GM21390 (cell line): ENCODE measurements at regions not wholly inside any gene's neighbourhood (a gene's known extent, or its start where the extent isn't known, plus 50 kb on each side); places are given as distances from the start of the nearest gene placed in this dataset.
"Not testable (repeated sequence)": the region's sequence is repeated elsewhere in the genome, so short reads cannot be mapped to it uniquely, and the experiment has no call there.

Experiments
- ATAC-seq: cut with Tn5 transposase; IDR thresholded peaks from one replicate; pipeline ENCODE4 v1.9.1; 2021; ENCODE audit not compliant: unreplicated experiment

DNA sequence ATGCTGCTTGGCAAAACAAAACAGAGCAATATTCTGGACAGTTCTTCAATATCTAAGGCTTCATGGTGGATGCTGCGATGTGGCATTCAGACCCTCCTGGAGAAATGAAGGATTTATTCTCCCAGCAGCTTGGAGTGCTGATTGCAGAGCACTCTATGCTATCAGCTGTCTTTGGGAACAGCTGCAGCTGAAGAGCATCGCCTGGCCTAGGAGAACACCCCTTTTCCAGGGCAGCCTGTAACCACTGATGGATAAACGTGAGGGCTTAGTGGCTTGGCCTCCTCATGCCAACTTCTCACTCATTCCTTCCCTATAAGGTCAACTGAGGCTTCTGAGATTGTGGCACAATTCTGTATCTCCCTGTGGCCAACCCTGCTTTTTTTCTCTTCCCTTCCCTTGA is 638.1 kb upstream of the CNTNAP2 start:
- no peak for ATAC-seq

DNA sequence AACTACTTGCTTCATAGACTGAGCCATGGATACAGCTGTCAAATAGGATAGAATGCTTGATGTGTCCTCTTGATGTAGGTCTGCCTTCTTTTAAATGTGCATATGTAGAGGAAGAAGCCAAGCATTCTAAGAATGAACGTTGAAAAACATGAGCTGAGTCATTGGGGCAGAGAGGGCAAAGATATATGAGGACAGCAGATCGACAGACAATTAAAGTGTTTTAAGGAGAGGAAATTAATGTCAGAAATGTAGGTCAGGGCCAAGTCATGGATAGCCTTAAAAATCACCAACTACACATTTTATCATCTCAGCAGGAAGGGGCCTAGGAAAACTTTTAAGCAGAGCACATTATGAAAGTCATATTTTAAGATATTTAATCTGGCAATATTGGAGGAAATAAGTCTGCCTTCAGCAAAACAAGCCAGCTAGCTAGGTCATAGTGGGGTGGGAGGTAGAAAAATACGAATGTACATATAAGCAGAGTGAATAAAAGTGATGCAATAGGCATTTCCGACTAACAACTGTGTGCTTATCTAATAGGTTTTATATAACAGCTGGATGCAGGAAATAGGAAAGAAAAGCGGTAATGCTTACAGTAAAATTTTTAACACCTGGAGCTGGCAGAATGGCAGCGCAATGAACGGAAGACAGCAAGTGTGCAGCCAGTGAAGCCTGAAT is 638.3 kb upstream of the TPK1 start:
- no peak for ATAC-seq

DNA sequence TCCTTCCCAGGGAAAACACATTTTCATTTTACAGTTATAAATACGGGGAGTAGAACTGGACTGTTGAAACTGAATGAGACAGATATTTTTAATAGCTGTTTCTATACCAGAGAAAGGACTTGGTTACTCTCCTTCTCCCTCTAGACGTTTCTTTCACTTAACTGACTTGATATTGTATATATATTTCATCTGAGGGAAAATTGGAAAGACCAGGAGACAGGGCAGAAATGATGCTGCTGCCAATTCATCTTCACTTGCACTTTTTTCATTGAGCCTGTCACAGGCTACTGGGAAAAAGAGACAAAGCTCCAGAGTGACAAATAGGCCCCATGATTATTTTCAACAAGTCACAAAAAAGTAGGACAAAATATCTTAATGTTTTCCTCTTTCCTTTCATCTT is 636.0 kb upstream of the TPK1 start:
- ATAC-seq, result no peak

DNA sequence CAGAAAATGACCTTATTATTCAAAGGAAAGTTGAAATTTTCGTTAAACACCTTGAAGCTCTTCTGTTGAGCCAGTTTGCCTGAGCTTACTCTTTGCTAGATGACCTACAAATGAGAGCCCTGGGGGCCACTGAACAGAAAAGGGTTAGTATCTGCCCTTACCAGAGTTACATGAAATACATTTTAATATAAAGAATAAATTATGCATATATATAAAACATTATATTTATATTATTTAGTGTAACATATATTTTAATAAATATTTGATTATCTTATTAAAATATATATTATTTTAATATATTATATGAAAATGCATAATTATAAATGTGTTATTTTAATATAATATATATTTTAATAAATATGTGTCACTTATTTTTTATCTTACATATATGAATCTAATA is 628.4 kb upstream of the TPK1 start:
- ATAC-seq, result no peak

DNA sequence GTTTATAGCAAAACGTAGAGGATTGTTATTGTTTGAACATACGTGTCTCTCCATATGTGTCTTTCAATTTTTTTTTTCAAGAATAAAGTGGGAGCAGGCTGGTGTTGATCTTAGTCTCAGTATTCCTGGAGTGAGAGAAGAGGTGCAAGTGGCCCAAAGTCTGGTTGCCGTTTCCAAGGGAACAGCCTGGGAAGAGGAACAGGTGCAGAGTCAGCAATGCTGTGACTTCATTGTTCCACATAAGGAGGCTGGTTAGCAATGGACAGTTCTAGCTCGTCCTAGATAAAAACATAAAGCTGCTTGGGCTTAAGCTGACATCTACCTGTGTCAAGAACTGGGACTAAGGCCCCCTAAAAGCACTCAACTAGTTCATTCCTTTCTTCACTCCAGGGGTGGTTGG is 626.6 kb upstream of the TPK1 start:
- no peak for ATAC-seq

DNA sequence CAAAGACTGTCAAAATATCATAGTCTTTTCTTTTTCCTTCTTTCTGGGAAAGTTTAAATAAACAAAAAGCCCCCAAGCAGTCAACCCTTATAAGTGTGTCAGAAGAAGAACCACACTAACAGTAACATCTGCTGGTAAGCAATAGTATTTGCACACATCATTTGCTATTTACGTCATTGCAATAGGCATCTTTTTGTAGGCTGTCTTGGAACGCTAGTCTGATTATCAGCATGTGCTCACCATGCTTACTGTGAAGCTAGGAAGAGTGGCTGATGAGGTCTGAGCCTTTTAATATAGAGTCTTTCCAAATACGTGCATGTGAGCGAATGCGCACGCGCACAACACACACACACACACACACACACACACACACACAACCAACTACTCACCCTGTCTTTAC is 599.0 kb upstream of the TPK1 start:
- ATAC-seq, result no peak

DNA sequence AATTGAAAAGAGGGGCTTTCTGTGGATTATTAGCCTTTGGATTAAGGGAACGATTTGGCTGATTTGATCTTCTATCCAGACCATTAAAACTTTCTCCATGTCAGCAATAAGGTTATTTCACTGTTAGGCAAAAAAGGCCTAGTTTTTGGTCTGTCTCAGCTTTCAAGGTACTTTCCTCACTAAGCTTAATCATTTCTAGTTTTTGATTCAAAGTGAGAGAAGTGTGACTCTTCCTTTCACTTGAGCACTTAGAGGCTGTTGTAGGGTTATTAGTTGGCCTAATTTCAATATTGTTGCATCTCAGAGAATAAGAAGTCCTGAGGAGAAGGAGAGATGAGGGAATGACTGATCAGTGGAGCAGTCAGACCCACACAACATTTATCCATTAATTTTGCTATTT is 596.0 kb upstream of the TPK1 start:
- ATAC-seq, result no peak

DNA sequence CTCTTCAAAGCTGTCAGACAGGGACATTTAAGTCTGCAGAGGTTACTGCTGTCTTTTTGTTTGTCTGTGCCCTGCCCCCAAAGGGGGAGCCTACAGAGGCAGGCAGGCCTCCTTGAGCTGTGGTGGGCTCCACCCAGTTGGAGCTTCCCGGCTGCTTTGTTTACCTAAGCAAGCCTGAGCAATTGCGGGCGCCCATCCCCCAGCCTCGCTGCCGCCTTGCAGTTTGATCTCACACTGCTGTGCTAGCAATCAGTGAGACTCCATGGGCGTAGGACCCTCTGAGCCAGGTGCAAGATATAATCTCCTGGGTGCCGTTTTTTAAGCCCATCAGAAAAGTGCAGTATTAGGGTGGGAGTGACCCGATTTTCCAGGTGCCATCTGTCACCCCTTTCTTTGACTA is 582.6 kb upstream of the TPK1 start:
- ATAC-seq, result not testable (repeated sequence)

DNA sequence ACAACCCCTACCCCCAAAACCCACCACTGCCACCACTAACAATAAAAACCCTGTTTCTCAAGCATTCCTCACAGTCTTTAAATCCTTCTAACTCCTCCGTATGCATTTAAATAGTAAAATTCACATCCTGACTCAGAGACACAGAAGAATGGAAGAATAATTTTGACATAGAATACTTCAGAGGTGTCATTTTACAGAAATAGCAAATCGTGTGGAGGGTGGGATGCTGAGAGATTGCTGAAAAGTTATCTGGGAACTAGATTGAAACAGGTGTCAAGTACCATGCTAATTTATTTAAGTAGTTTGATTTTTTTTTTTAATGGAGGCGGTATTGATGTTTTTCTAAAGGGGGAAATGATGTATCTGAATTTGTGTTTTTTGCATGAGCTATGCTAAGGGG is 575.2 kb upstream of the TPK1 start:
- ATAC-seq, result no peak

DNA sequence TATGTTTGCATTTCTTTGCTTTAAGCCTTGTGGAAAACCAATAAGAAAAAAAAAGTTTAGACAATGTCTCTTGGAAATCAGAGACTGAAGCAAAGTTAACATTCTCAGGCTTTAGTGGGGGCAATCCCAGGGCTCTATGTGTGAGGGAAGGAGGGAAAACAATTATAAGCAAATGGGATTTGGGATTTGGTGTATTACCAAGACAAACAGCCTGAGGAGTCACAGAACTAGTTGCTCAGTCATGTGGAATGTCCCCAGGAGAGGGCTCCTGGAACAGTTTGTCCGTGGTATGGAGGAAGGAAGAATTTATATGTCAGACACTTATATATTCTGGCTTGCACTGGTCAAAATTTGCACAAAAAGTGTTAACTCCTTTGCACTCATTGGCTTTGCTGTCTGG is 562.9 kb upstream of the TPK1 start:
- ATAC-seq, result no peak

DNA sequence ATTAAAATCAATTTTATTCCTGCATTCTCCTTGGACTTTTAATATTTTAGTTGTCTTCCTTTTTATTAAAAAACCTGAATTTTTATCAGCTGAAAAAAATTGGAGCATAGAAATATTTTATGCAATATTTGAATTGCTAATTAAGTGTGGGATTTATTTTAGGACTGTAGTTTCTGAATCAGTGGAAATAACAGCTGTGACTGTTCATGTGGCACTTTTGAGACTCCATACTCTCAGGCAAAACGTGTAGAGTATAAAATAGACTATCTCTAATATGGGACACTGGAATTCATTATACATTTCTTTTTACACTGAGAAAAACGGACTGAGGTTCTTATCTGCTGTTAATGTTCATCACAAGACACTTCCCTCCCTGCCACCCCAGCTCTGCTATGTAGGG is 558.3 kb upstream of the TPK1 start:
- ATAC-seq, result no peak

DNA sequence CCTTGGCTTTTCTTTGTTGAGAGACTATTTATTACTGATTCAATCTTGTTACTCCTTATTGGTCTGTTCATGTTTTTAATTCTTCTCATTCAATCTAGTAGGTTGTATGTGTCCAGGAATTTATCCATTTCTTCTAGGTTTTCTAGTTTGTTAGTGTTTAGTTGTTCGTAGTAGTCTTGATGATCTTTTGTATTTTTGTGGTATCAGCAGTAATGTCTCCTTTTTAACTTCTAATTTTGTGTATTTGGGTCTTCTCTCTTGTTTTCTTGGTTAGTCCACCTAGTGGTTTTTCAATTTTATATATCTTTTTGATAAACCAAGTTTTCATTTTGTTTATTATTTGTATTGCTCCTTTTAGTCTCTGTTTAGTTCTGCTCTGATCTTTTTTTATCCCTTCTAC is 546.9 kb upstream of the TPK1 start:
- ATAC-seq, result no peak

DNA sequence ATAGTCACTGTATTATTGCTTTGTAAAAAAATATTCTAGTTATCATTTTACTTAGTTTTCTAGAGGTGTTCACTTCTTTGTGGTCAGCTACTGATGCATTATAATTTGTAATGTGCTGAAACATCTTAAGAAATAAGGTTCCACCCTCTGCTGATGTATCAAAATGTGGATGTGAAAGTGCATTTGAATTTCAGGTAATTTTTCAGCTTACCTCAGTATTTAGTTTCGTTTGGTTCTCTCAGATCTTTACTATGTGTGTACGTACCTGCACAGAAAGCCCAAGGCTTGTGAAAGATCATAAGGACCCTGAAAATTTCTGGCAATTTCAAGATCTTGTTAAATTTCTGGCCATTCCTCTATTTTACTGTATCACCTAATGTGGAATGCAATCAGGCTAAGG is 542.3 kb upstream of the TPK1 start:
- no peak for ATAC-seq

DNA sequence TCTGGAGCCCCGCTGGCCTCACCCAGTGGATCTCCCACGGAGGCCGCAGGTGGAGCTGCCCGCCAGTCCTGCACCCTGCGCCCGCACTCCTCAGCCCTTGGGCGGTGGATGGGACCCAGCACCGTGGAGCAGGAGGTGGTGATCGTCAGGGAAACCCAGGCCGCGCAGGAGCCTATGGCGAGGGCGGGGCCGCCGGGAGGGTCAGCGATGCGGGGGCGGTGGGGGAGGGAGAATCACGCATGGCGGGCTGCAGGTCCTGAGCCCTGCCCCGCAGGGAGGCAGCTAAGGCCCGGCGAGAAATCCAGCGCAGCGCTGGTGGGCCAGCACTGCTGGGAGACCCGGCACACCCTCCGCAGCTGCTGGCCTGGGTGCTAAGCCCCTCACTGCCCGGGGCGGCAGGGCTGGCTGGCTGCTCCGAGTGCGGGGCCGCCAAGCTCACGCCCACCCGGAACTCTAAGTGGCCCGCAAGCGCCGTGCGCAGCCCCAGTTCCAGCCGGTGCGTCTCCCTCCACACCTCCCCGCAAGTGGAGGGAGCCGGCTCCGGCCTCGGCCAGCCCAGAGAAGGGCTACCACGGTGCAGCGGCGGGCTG is 524.8 kb upstream of the TPK1 start:
- ATAC-seq, result no peak

DNA sequence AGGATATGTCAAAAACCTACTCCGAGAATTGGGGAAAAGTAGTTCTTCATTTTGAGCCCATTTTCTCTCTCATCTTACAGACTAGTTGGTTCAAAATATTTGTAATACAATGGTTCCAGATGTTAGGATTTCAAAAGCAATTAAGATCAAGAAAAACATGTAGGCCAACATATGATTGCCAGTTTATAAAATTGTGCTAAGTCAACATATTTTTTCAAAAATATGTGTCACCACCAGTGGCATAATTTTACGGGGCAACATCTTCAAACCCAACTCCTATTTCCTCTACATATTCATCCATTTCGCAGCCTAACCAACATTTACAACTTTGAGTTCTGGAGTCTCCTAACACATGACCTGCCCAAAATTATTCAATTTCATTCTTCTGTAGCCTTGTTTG is 514.5 kb upstream of the TPK1 start:
- ATAC-seq, result no peak

DNA sequence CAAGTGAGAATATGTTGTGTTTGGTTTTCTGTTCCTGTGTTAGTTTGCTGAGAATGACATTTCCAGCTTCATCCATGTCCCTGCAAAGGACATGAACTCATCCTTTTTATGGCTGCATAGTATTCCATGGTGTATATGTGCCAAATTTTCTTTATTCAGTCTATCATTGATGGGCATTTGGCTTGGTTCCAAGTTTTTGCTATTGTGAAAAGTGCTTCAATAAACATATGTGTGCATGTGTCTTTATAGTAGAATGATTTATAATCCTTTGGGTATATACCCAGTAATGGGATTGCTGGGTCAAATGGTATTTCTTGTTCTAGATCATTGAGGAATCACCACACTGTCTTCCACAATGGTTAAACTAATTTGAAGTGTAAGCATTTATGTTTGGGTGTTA is 513.6 kb upstream of the TPK1 start:
- not testable (repeated sequence) for ATAC-seq

DNA sequence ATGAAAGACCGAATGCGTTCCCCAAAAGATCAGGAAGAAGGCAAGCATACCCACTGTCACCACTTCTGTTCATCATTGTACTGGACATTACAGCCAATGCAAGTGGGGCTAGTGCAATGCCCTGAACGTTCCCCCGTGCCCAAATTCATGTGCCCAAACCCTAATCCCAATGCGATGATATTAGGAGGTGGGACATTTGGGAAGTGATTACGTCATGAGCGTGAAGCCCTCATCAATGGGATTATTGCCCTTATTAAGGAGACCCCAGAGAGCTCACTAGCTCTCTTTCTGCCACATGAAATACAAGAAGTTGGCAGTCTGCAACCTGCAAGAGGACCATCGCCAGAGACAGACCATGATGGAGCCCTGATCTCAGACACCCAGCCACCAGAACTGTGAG is 511.4 kb upstream of the TPK1 start:
- no peak for ATAC-seq

DNA sequence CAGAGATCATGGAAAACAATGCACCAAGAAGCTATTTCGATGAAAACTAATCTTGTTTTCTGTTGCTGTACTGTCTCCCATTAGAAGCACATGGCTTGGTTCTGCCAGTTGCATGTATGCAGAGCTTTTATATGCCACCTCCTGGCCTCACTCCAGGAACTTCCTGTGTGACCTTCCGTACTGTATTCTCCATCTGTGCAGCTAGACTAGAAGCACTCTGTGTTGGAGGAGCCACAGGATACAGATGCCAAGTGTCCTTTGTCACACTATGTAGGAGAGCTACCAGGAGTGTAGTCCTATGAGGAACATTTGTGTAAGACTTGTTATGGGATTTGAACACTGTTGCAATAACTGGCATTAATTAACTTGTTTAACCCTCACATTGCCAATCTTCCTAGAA is 503.5 kb upstream of the TPK1 start:
- no peak for ATAC-seq

DNA sequence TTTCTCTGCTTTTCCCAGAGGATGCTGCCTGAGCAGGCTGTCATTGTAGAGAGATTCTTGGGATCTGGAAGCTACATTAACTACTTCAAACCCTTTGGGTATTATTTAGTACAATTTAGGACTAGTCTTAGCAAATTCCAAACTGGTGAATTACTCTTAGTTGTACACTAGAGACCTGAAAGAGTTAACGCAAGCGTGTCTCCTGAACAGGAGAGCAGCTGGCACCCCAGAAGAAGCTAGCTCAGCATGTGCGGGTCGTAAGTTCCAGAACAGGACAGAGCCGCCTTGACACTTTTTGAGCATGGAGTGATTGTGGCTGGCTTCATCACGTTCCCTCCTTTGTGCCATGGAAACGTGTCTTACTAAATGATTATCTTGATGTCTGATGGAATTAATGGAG is 495.7 kb upstream of the TPK1 start:
- ATAC-seq, result no peak

DNA sequence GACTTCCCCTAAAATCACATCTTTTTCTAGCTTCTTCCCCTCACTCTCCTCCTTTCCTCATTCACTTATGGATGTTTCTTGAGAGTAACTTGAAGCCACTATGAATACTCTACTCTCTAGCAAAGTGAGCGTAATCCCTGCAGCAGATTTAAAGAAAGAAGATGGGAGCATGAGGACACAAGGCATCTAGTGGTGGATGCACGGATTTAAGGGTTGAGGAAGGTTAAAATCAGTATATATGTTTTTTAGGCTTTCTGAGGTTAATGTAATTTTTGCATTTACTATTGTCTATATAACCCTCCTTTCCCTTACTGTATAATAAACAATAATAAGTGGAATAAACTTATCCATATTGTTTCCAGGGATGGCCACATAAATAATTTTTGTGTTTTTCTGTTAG is 495.2 kb upstream of the TPK1 start:
- no peak for ATAC-seq

DNA sequence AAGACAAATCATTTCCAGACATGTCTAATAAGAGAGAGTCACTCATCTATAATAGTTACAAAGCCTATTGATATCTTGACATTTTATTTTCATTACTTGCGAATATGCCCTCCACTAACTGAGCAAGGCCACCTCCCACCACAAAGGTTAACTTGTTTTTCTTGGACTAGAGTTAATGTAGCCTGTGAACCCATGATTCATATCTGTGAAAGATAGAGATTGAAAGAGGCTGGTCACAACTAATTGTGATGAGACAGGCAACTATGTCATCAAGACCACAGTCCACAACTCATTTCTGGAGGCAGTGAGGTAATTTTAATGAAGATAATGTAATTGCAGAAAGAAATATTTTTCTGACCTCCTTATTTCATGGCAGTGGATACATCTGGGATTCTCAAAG is 491.8 kb upstream of the TPK1 start:
- no peak for ATAC-seq

DNA sequence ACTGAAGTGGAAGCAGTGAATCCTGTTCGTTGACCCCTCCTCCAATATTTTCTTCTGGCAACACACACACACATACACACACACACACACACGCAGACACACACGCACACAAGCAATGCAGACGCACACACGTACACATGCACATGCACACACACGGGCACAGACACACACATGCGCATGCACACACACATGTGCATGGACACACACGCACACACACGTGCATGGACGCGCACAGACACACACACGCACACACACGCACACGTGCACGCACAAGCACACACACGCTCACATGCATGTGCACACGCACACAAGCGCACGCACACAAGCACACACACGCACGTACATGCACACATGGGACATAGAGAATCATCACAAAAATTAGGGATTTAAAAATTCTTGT is 488.2 kb upstream of the TPK1 start:
- no peak for ATAC-seq

DNA sequence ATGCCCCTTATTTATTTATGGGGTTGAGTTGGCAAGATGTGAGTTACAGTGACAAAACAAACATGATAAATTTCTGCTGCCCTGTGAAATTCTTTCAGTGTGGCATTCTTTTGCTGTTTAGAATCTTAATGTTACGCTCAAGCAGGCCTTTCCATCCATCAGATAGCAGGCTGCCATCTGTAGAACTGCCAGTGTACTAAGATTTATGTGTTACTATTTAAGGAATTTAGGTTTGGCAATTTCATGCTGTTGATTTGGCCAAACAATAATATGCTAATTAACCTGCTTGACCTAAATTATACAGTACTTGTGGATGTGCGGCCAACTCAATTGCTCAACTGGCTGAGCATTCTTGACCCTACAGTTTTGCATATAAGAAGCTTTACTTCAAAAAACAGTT is 477.7 kb upstream of the TPK1 start:
- ATAC-seq, result no peak
